Vagina (tissue), 2 donors: ENCODE measurements at regions not wholly inside any gene's neighbourhood (a gene's known extent, or its start where the extent isn't known, plus 50 kb on each side); places are given as distances from the start of the nearest gene placed in this dataset.

Source experiments
- POLR2A ChIP-seq, 2 donors: fragments of 450-650 bp; IDR thresholded peaks; one replicate each; pipeline ENCODE4 v1.6.1; 2017; ENCODE audit warnings: antibody characterized with exemption in 2 of 2, mild to moderate bottlenecking in 2 of 2, moderate library complexity in 2 of 2
- POLR2AphosphoS5 ChIP-seq, 2 donors: sonication (generic); formaldehyde crosslinking; IDR thresholded peaks; one replicate each; pipeline ENCODE4 v1.9.0; 2017; ENCODE audit warnings: antibody characterized with exemption in 2 of 2, mild to moderate bottlenecking in 2 of 2, low read depth in 1 of 2; ENCODE audit not compliant: insufficient read depth in 1 of 2
- TF ChIP-seq, protein P1 (sequence below), 3 experiments: fragments of 450-650 bp in 2 of 3; fragments of 200-600 bp in 1 of 3; sonication (generic) in 1 of 3; IDR thresholded peaks; one replicate each; pipeline ENCODE4 v1.5.1; 2017 to 2019; ENCODE audit warnings: antibody characterized with exemption in 3 of 3, mild to moderate bottlenecking in 2 of 3, moderate library complexity in 2 of 3

DNA sequence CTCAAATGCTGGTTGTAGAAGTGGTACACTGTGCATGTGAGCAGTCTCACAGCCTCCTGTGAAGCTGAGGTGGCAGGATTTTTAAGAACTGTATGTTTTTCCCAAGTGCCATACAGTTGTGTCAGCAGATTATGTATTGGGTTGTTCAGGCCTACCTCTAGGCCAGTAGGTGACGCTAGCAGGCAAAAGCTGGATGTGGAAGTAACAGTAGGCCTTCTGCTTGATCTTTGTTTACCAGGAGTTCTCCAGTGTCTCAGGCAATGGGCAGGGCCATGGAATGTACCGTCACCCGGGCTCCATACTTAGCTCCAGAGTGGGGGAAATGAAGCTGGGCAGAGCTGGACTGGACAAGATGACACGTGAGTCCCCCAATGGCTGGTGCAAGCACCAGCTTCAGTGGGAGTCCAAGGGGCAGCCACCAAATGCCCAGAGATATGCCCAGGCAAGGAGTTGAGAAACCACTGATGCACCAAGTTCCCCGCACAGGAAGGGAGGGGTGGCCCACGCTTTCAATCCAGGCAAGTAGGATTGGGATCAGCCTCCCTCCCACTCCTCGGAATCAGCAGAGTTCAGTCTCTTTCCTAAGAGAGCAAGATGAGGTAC, 289.7 kb downstream of the HTR1B start:
- TF ChIP-seq, protein P1, sequence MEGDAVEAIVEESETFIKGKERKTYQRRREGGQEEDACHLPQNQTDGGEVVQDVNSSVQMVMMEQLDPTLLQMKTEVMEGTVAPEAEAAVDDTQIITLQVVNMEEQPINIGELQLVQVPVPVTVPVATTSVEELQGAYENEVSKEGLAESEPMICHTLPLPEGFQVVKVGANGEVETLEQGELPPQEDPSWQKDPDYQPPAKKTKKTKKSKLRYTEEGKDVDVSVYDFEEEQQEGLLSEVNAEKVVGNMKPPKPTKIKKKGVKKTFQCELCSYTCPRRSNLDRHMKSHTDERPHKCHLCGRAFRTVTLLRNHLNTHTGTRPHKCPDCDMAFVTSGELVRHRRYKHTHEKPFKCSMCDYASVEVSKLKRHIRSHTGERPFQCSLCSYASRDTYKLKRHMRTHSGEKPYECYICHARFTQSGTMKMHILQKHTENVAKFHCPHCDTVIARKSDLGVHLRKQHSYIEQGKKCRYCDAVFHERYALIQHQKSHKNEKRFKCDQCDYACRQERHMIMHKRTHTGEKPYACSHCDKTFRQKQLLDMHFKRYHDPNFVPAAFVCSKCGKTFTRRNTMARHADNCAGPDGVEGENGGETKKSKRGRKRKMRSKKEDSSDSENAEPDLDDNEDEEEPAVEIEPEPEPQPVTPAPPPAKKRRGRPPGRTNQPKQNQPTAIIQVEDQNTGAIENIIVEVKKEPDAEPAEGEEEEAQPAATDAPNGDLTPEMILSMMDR (IDR thresholded peaks at IDR 0.05): no peak
- TF ChIP-seq POLR2A (IDR thresholded peaks at IDR 0.05): no peak
- no peak for TF ChIP-seq POLR2AphosphoS5 (IDR thresholded peaks at IDR 0.05; ENCODE audit: insufficient read depth in 1 of 2, low read depth in 1 of 2)
